IMR-90 (cell line): ENCODE measurements at regions not wholly inside any gene's neighbourhood (a gene's known extent, or its start where the extent isn't known, plus 50 kb on each side); places are given as distances from the start of the nearest gene placed in this dataset.

ENCODE experiments used
- ATAC-seq: fragments of 200-7000 bp; cut with Tn5 transposase; 2 replicates; pipeline ENCODE4 v1.9.1; 2020; ENCODE audit warnings: low read depth, mild to moderate bottlenecking, moderate library complexity
- BruUV-seq: library from RNA; stranded (reverse); fragments of 400-500 nt; replicated peaks from 2 replicates; lab custom pipeline; 2021; lab: Mats Ljungman, UMichigan
- CTCF ChIA-PET: fragments of 300-600 bp; formaldehyde crosslinking; extraction: SDS; loops from one replicate; lab custom pipeline; 2021; ENCODE audit warnings: antibody characterized with exemption; lab: Yijun Ruan, JAX
- POLR2A ChIA-PET: fragments of 300-600 bp; sonication (Branson Sonifier 250); formaldehyde crosslinking; loops from one replicate; lab custom pipeline; 2022; ENCODE audit warnings: antibody characterized with exemption; ENCODE audit not compliant: unreplicated experiment; lab: Charles Lee
- DNase-seq: peaks from one replicate; pipeline ENCODE4 v3.0.0; 2013
- H2AFZ ChIP-seq: replicated peaks from 2 replicates; pipeline ENCODE3; 2013; ENCODE audit warnings: low read length, mild to moderate bottlenecking; ENCODE audit not compliant: poor library complexity
- H2AK5ac ChIP-seq: 2 replicates; pipeline ENCODE4 v1.6.1; 2013; ENCODE audit warnings: low read depth, low read length, inconsistent platforms
- H2AK9ac ChIP-seq: replicated peaks from 2 replicates; pipeline ENCODE3; 2013; ENCODE audit warnings: mild to moderate bottlenecking, low read depth, low read length, moderate library complexity; ENCODE audit not compliant: poor library complexity
- H2BK120ac ChIP-seq: 2 replicates; pipeline ENCODE4 v1.6.1; 2013; ENCODE audit warnings: low read depth, low read length, inconsistent platforms
- H2BK15ac ChIP-seq: 3 replicates; pipeline ENCODE4 v1.6.1; 2013; ENCODE audit warnings: low read depth, low read length, inconsistent platforms
- H2BK20ac ChIP-seq: 2 replicates; pipeline ENCODE4 v1.6.1; 2013; ENCODE audit warnings: low read depth, mild to moderate bottlenecking, inconsistent platforms, low read length, moderate library complexity
- H2BK5ac ChIP-seq: 2 replicates; pipeline ENCODE4 v1.6.1; 2013; ENCODE audit warnings: mild to moderate bottlenecking, low read depth, low read length, inconsistent platforms; ENCODE audit not compliant: poor library complexity, severe bottlenecking
- H3K14ac ChIP-seq: replicated peaks from 2 replicates; pipeline ENCODE4 v1.6.1; 2013; ENCODE audit warnings: low read depth, low read length, inconsistent platforms
- H3K18ac ChIP-seq: 2 replicates; pipeline ENCODE4 v1.6.1; 2013; ENCODE audit warnings: low read depth, low read length, control low read depth
- H3K23ac ChIP-seq: 2 replicates; pipeline ENCODE4 v1.6.1; 2013; ENCODE audit warnings: low read depth, low read length, inconsistent platforms
- H3K27ac ChIP-seq: 2 replicates; pipeline ENCODE4 v1.5.1; 2013; ENCODE audit warnings: mild to moderate bottlenecking, control low read depth, low read length; ENCODE audit not compliant: insufficient read depth
- H3K27me3 ChIP-seq: 2 replicates; pipeline ENCODE4 v1.6.1; 2013; ENCODE audit warnings: low read length; ENCODE audit not compliant: control insufficient read depth, insufficient read depth
- H3K36me3 ChIP-seq: 2 replicates; pipeline ENCODE4 v1.6.1; 2013; ENCODE audit warnings: low read length, mixed read lengths; ENCODE audit not compliant: control insufficient read depth, insufficient read depth
- H3K4ac ChIP-seq: 2 replicates; pipeline ENCODE4 v1.6.1; 2013; ENCODE audit warnings: low read depth, low read length, inconsistent platforms
- H3K4me1 ChIP-seq: 2 replicates; pipeline ENCODE4 v1.6.1; 2013; ENCODE audit warnings: low read length, mixed read lengths; ENCODE audit not compliant: control insufficient read depth, insufficient read depth
- H3K4me2 ChIP-seq: 2 replicates; pipeline ENCODE4 v1.6.1; 2013; ENCODE audit warnings: low read depth, mild to moderate bottlenecking, control low read depth, low read length, moderate library complexity
- H3K4me3 ChIP-seq: 2 replicates; pipeline ENCODE4 v1.5.1; 2013; ENCODE audit warnings: low read depth, mild to moderate bottlenecking, control low read depth, low read length, moderate library complexity; ENCODE audit not compliant: insufficient read depth
- H3K56ac ChIP-seq: 2 replicates; pipeline ENCODE4 v1.6.1; 2013; ENCODE audit warnings: low read length, inconsistent platforms; ENCODE audit not compliant: insufficient read depth; ENCODE audit errors: extremely low read depth
- H3K79me1 ChIP-seq, 2 experiments: 2 replicates each; pipeline ENCODE4 v1.6.1; 2013; ENCODE audit warnings: low read length in 2 of 2, inconsistent platforms in 1 of 2, low read depth in 1 of 2
- H3K9ac ChIP-seq: 2 replicates; pipeline ENCODE4 v1.6.1; 2013; ENCODE audit warnings: low read depth, low read length, control low read depth
- H3K9me1 ChIP-seq: 2 replicates; pipeline ENCODE4 v1.6.1; 2013; ENCODE audit warnings: low read length, inconsistent platforms; ENCODE audit not compliant: insufficient read depth
- H3K9me3 ChIP-seq: 2 replicates; pipeline ENCODE4 v1.6.1; 2013; ENCODE audit warnings: low read length; ENCODE audit not compliant: control insufficient read depth, insufficient read depth
- H4K20me1 ChIP-seq: 2 replicates; pipeline ENCODE4 v1.6.1; 2013; ENCODE audit warnings: low read length, inconsistent platforms; ENCODE audit not compliant: insufficient read depth
- H4K5ac ChIP-seq: 2 replicates; pipeline ENCODE4 v1.6.1; 2013; ENCODE audit warnings: mild to moderate bottlenecking, low read depth, low read length, control low read depth
- H4K8ac ChIP-seq, 2 experiments: 2 replicates each; pipeline ENCODE4 v1.6.1; 2013; ENCODE audit warnings: low read depth in 2 of 2, low read length in 2 of 2, control low read depth in 1 of 2, inconsistent platforms in 1 of 2
- H4K91ac ChIP-seq: 2 replicates; pipeline ENCODE4 v1.6.1; 2013; ENCODE audit warnings: low read depth, low read length, inconsistent platforms; ENCODE audit not compliant: insufficient read depth
- CHD1 ChIP-seq: IDR thresholded peaks from 2 replicates; pipeline ENCODE4 v1.6.1; 2012; ENCODE audit warnings: low read depth, low read length, improper control_type of control experiment
- RAD21 ChIP-seq: IDR thresholded peaks from 2 replicates; pipeline ENCODE4 v1.6.1; 2012; ENCODE audit warnings: low read length, improper control_type of control experiment
- WGBS, 2 experiments: methylation state at CpG; one replicate each; pipeline versions ENCODE4 v1.1.5 to v1.1.7; 2013; ENCODE audit warnings: missing lambda C conversion rate in 2 of 2; ENCODE audit not compliant: insufficient read length in 1 of 2; ENCODE audit errors: extremely low coverage in 2 of 2; 5-methylcytosine and 5-hydroxymethylcytosine counted together
- dilution Hi-C: fragments of 300-500 bp; cut with HindIII; formaldehyde crosslinking; loops from one replicate; pipeline ENCODE4 v1.14.3; 2018; ENCODE audit warnings: low sequenced_read_pairs; ENCODE audit not compliant: unreplicated experiment
- in situ Hi-C: fragments of 300-500 bp; cut with MboI; formaldehyde crosslinking; loops from 3 replicates; pipeline ENCODE4 v1.14.3; 2019; ENCODE audit warnings: low sequenced_read_pairs, inconsistent platforms, mixed read lengths
- intact Hi-C: fragments of 100-400 bp; cut with micrococcal nuclease; formaldehyde crosslinking; loops from 2 replicates; pipeline ENCODE4 v1.10.0; 2022

GRCh38 chr4:100286636-100287035, 96.4 kb upstream of the DDIT4L start:
- Histone ChIP-seq H3K18ac (no peak overlapping the region), H2BK20ac (no peak overlapping the region), H3K9ac (no peak overlapping the region), H3K4ac (no peak overlapping the region; the same call in 1 of the 2 replicates), H3K4me1 (peaks cover 9% of the 10 kb centered on the region), H3K36me3 (no peaks in the 10 kb centered on the region), H4K20me1 (no peaks in the 10 kb centered on the region), H2AFZ (no peak overlapping the region), H3K56ac (no peak overlapping the region), H3K4me3 (no peak overlapping the region), H2BK5ac (no peak overlapping the region), H4K5ac (no peak overlapping the region), H3K9me3 (no peaks in the 10 kb centered on the region), H3K4me2 (no peak overlapping the region), H3K27me3 (no peaks in the 10 kb centered on the region), H3K9me1 (no peaks in the 10 kb centered on the region; the same call in 1 of the 2 replicates), H2BK120ac (no peak overlapping the region), H3K79me1 (no peaks in the 10 kb centered on the region), H3K14ac (no peak overlapping the region), H2BK15ac (no peak overlapping the region), H4K91ac (no peak overlapping the region), H3K23ac (no peak overlapping the region), H4K8ac (no peak overlapping the region), H2AK9ac (no peak overlapping the region), H3K27ac (no peak overlapping the region), H2AK5ac (no peak overlapping the region)
- intact Hi-C loops, result no loop called here
- ChIA-PET CTCF (no interaction called here), POLR2A (no interaction called here)
- in situ Hi-C loops, result no loop called here
- no peak for ATAC-seq
- dilution Hi-C loops, result no loop called here
- no TSS peak for BruUV-seq
- 50% methylated on average over 1 of the region's 3 CpGs; no CpG with 5 or more reads in 1 of the 2 experiments for WGBS, 2 experiments
- no peak for TF ChIP-seq CHD1
- no peak for TF ChIP-seq RAD21
- no peak for DNase-seq
